Stomach (tissue), 8 donors: ENCODE measurements at regions not wholly inside any gene's neighbourhood (a gene's known extent, or its start where the extent isn't known, plus 50 kb on each side); places are given as distances from the start of the nearest gene placed in this dataset.
"Not testable (repeated sequence)": the region's sequence is repeated elsewhere in the genome, so short reads cannot be mapped to it uniquely, and the experiment has no call there.

Experiments used
- DNase-seq, 2 donors: peaks; one replicate each; pipeline versions ENCODE4 v3.0.0 to v3.0.0-alpha.2; 2013 to 2019
- H3K27ac ChIP-seq, 5 donors: fragments of 200-600 bp in 4 of 5; sonication (generic) in 4 of 5; one replicate each; pipeline ENCODE4 v1.5.1; 2013 to 2019; ENCODE audit warnings: mild to moderate bottlenecking in 1 of 5, moderate library complexity in 1 of 5
- H3K27me3 ChIP-seq, 3 donors: fragments of 200-600 bp; sonication (generic); one replicate each; pipeline ENCODE4 v1.5.1; 2017 to 2019; ENCODE audit warnings: mixed run types in 1 of 3
- H3K36me3 ChIP-seq, 4 donors: fragments of 200-600 bp; sonication (generic); 1 replicate in 3 of 4; 2 replicates in 1 of 4; pipeline ENCODE4 v1.5.1; 2016 to 2019
- H3K4me1 ChIP-seq, 4 donors: fragments of 200-600 bp; sonication (generic); one replicate each; pipeline ENCODE4 v1.5.1; 2016 to 2019
- H3K4me3 ChIP-seq, 4 donors: fragments of 200-600 bp; sonication (generic) in 3 of 4; one replicate each; pipeline ENCODE4 v1.5.1; 2016 to 2019; ENCODE audit warnings: mild to moderate bottlenecking in 1 of 4
- H3K9me3 ChIP-seq, 4 donors: fragments of 200-600 bp; sonication (generic); one replicate each; pipeline ENCODE4 v1.5.1; 2016 to 2019
- EP300 ChIP-seq: sonication (generic); formaldehyde crosslinking; IDR thresholded peaks from one replicate; pipeline ENCODE4 v1.6.1; 2017; ENCODE audit warnings: antibody characterized with exemption
- POLR2A ChIP-seq, 4 donors: fragments of 450-650 bp; IDR thresholded peaks; one replicate each; pipeline ENCODE4 v1.6.1; 2016; ENCODE audit warnings: antibody characterized with exemption in 4 of 4, control low read depth in 2 of 4, mild to moderate bottlenecking in 1 of 4, moderate library complexity in 1 of 4
- POLR2AphosphoS5 ChIP-seq, 3 donors: sonication (generic); formaldehyde crosslinking; IDR thresholded peaks; one replicate each; pipeline ENCODE4 v1.6.1; 2016; ENCODE audit warnings: antibody characterized with exemption in 3 of 3
- WGBS, 5 donors: extraction: QIAGEN DNeasy Blood & Tissue Kit in 3 of 5; methylation state at CpG; one replicate each; pipeline versions ENCODE4 v1.1.5 to v1.1.7; 2013 to 2018; 5-methylcytosine and 5-hydroxymethylcytosine counted together
- intact Hi-C: fragments of 100-400 bp; cut with DNase I; formaldehyde crosslinking; loops from one replicate; pipeline ENCODE4 v1.15.1; 2023; ENCODE audit warnings: low total_unique reads
- TF ChIP-seq, protein P1 (sequence below), 7 experiments: fragments of 450-650 bp in 4 of 7; fragments of 200-600 bp in 3 of 7; sonication (generic) in 3 of 7; IDR thresholded peaks; one replicate each; pipeline ENCODE4 v1.5.1; 2016 to 2019; ENCODE audit warnings: antibody characterized with exemption in 7 of 7, control low read depth in 2 of 7, mild to moderate bottlenecking in 1 of 7
- donor health status: healthy with polysubstance abuse.
- donor health status: Bipolar disorder and iron deficiency.
- donor health status: healthy.

DNA sequence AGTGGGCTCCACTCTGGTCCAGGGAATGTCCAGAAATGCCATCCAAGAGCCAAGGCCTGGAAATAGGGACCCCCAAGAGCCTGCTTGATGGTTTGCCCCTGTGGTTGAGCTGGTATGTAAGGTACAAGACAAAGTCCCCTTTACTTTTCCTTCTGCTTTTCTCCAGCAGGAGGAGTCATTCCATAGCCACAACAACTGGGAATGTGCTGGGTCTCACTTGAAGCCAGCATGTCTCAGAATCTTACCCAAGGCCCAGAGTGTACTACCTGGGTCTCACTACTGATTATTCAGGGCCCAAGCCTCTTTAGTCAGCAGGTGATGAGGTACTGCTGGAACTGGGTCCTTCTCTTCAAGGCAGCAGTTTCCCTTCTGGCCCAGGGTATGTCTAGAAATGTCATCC is 62.1 kb upstream of the CD55 start:
- Histone ChIP-seq H3K27ac (no peak overlapping the region), H3K36me3 (no peaks in the 10 kb centered on the region), H3K9me3 (peaks cover 0 to 9% (median 0%) of the 10 kb centered on the region in 4 donors), H3K27me3 (no peaks in the 10 kb centered on the region), H3K4me3 (no peak overlapping the region), H3K4me1 (no peaks in the 10 kb centered on the region)
- intact Hi-C loops = no loop called here
- no peak for TF ChIP-seq EP300
- TF ChIP-seq, protein P1, sequence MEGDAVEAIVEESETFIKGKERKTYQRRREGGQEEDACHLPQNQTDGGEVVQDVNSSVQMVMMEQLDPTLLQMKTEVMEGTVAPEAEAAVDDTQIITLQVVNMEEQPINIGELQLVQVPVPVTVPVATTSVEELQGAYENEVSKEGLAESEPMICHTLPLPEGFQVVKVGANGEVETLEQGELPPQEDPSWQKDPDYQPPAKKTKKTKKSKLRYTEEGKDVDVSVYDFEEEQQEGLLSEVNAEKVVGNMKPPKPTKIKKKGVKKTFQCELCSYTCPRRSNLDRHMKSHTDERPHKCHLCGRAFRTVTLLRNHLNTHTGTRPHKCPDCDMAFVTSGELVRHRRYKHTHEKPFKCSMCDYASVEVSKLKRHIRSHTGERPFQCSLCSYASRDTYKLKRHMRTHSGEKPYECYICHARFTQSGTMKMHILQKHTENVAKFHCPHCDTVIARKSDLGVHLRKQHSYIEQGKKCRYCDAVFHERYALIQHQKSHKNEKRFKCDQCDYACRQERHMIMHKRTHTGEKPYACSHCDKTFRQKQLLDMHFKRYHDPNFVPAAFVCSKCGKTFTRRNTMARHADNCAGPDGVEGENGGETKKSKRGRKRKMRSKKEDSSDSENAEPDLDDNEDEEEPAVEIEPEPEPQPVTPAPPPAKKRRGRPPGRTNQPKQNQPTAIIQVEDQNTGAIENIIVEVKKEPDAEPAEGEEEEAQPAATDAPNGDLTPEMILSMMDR (IDR thresholded peaks at IDR 0.05) = peak in 4 of 7 experiments; percentile 28 to 46 (median 39)
- DNase-seq = peak in 1 of 2 donors; percentile 64

DNA sequence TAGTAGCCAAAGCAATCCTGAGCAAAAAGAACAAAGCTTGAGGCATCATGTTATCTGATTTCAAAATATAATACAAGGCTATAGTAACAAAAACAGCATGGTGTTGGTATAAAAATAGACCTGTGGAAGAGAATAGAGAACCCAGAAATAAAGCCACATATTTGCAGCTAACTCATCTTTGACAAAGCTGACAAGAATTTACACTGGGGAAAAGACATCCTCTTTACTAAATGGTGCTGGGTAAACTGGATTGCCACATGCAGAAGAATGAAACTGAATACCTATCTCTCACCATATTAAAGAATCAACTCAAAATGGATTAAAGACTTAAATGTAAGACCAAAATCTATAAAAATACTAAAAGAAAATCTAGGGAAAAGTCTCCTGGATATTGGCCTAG is 59.5 kb upstream of the CD55 start:
- no peak overlapping the region for H3K27ac ChIP-seq
- H3K27me3 ChIP-seq = no peaks in the 10 kb centered on the region
- intact Hi-C loops = no loop called here
- H3K36me3 ChIP-seq = no peaks in the 10 kb centered on the region
- DNase-seq = no peak
- H3K9me3 ChIP-seq = no peaks in the 10 kb centered on the region
- TF ChIP-seq, protein P1 (IDR thresholded peaks at IDR 0.05) = no peak
- TF ChIP-seq EP300 = no peak
- no peak for TF ChIP-seq POLR2A (IDR thresholded peaks at IDR 0.05)
- TF ChIP-seq POLR2AphosphoS5 (IDR thresholded peaks at IDR 0.05) = no peak
- no peaks in the 10 kb centered on the region for H3K4me1 ChIP-seq
- H3K4me3 ChIP-seq = no peak overlapping the region

DNA sequence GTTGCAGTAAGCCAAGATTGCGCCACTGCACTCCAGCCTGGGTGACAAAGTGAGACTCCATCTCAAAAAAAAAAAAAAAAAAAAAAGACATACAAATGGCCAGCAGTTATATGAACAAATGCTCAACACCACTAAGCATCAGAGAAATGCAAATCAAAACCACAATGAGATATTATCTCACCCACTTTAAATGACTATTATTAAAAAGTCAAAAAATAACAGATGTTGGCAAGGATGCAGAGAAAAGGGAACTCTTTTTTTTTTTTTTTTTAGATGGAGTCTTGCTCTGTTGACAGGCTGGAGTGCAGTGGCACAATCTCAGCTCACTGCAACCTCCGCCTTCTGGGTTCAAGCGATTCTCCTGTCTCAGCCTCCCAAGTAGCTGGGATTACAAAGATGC is 58.6 kb upstream of the CD55 start:
- WGBS, 5 donors = 94 to 100% (median 97%) methylated on average over 3 of the region's 3 CpGs
- H3K27me3 ChIP-seq, H3K36me3 ChIP-seq, intact Hi-C loops, H3K9me3 ChIP-seq, H3K4me1 ChIP-seq, H3K4me3 ChIP-seq, H3K27ac ChIP-seq, DNase-seq: not testable (repeated sequence)

DNA sequence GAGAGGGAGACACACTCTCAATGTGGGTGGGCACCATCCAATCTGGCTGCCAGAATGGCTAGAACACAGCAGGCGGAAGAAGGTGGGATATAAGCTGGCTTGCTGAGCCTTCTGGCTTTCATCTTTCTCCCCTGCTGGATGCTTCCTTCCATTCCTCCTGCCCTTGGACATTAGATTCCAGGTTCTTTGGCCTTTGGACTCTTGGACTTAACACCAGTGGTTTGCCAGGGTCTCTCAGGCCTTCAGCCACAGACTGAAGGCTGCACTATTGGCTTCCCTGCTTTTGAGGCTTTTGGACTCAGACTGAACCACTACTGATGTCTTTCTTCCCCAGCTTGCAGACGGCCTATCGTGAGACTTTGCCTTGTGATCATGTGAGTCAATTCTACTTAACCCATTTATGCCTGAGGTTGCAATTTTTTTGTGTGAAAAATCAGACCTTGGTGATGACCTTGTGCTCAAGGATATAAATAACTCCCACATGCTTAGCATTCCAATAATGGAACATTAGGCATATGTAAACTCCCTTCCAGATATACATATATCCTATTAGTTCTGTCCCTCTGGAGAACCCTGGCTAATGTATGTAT is 56.7 kb upstream of the CD55 start:
- no peaks in the 10 kb centered on the region for H3K36me3 ChIP-seq
- no peaks in the 10 kb centered on the region for H3K27me3 ChIP-seq
- H3K27ac ChIP-seq = no peak overlapping the region
- TF ChIP-seq EP300 = no peak
- no peak for TF ChIP-seq POLR2A (IDR thresholded peaks at IDR 0.05)
- no peak for TF ChIP-seq POLR2AphosphoS5 (IDR thresholded peaks at IDR 0.05)
- no peak overlapping the region for H3K4me3 ChIP-seq
- DNase-seq = no peak
- no peaks in the 10 kb centered on the region for H3K4me1 ChIP-seq
- H3K9me3 ChIP-seq = no peaks in the 10 kb centered on the region
- intact Hi-C loops = no loop called here
- 46 to 70% (median 58%) methylated on average over 3 of the region's 3 CpGs for WGBS, 5 donors

DNA sequence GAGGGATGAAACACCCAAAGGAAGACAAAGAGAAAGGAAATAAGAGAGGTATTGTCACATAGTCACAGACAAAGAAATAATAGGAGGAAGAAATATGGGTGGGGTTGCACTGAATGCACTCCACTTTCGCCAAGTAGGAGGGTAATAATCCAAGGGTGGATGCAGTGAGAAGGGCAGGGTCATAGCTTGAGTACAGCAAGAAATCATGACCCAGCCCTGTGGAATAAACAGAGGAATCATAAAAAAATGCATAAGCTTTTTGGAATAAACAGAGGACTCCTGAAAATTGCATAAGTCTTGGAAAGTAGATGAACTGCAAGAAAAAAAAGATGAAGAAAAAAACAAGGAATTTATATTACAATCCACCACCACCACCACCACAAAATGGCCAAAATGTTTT is 53.1 kb upstream of the CD55 start:
- 58 to 79% (median 76%) methylated on average over 1 of the region's 1 CpG for WGBS, 5 donors
- Histone ChIP-seq H3K36me3 (no peaks in the 10 kb centered on the region), H3K27ac (no peak overlapping the region), H3K9me3 (no peaks in the 10 kb centered on the region), H3K4me3 (no peak overlapping the region), H3K27me3 (no peaks in the 10 kb centered on the region), H3K4me1 (no peaks in the 10 kb centered on the region)
- intact Hi-C loops = no loop called here
- TF ChIP-seq, protein P1 (IDR thresholded peaks at IDR 0.05) = no peak
- DNase-seq = no peak
